Activated CD4-positive, alpha-beta T cell treated with anti-CD3 and anti-CD28 coated beads for 48 hours (primary cell): ENCODE measurements at regions not wholly inside any gene's neighbourhood (a gene's known extent, or its start where the extent isn't known, plus 50 kb on each side); places are given as distances from the start of the nearest gene placed in this dataset.
"Not testable (repeated sequence)": the region's sequence is repeated elsewhere in the genome, so short reads cannot be mapped to it uniquely, and the experiment has no call there.

Source experiments
- DNase-seq: peaks from one replicate; pipeline ENCODE4 v3.0.0-alpha.2; 2020

GRCh38 chr1:219713981-219714381 lies 101.1 kb upstream of the ZC3H11B start:
- DNase-seq: no peak

DNA sequence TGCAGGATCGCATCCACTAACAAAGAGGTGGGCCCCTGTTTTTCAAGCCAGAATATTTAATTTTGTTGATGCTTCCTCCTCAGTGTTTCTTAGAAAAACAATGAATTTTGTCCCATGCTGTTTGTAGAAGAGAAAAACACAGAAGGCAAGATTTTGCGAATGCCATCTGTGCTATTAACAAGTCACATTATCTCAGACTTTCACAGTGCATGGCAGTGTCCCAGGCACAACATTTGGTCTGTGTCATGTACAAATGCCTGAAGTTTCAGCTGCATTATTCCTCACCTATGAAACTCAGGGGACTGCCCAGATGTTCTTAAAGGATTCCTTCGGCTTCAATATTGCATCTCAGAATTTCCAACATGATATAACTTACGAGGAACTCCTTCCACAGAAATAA lies 99.6 kb upstream of the ZC3H11B start:
- DNase-seq: no peak

DNA sequence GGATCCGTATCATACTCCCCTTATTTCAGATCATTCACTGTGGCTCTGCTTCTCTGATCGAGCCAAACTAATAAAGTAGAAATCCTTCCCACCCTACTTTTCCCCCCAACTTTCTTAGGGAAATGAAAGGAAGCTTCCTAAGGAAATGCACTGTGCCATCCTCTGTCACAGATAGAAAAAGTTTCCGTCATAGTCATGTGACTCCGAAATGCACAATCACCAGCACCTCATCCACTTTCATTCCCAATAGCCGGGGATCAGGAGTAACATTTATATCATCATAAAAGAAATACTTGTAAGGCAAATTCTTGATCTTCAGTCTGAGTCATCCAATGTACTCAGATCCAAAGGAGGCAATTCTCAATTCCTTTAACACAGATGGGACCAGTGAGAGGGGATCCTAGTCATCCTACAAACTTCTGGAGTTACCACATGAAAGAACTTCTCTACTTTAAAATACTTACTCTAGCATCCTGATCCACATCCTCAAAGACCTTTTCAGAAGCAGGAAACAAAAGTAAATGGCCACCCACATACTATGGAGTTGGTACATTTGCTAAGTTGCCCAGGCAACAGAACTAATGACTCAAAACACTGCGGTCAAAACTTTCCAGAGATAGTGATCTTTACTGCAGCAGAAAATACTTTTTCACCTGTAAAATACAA lies 97.8 kb upstream of the ZC3H11B start:
- DNase-seq: no peak

- DNase-seq: no peak
Measured at GRCh38 chr1:219708919-219709543, 96.1 kb upstream of the ZC3H11B start.

DNA sequence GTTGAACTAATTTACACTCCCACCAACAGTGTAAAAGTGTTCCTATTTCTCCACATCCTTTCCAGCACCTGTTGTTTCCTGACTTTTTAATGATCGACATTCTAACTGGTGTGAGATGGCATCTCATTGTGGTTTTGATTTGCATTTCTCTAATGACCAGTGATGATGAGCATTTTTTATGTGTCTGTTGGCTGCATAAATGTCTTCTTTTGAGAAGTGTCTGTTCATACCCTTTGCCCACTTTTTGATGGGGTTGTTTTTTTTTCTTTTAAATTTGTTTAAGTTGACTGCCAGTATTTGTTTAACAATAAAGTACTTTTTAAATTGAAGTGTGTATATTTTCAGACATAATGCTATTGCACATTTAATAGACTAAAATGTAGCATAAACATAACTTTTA lies 95.0 kb upstream of the ZC3H11B start:
- DNase-seq: not testable (repeated sequence)

GRCh38 chr1:219704331-219704730 lies 91.4 kb upstream of the ZC3H11B start:
- not testable (repeated sequence) for DNase-seq

- DNase-seq: no peak
Measured at GRCh38 chr1:219703368-219703639, 90.4 kb upstream of the ZC3H11B start.

DNA sequence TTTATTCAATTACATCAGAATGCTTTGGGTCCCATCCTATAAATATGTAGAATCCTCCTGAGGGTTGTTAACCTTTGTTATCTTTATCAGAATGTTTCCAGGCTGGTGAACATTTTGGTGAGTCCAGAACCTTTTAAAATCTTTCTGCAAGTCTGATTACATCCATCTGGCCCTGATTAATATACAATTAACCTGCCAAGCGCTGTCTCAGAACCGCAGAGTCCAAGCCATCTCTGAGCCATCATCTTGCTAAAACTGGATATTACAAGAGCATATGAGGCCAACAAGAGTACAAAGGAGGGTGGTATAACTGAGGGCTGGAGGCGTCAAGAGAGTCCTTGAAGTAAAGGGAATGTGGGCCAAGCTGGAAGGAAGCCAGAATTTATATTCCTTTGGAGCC lies 88.6 kb upstream of the ZC3H11B start:
- DNase-seq: no peak

DNA sequence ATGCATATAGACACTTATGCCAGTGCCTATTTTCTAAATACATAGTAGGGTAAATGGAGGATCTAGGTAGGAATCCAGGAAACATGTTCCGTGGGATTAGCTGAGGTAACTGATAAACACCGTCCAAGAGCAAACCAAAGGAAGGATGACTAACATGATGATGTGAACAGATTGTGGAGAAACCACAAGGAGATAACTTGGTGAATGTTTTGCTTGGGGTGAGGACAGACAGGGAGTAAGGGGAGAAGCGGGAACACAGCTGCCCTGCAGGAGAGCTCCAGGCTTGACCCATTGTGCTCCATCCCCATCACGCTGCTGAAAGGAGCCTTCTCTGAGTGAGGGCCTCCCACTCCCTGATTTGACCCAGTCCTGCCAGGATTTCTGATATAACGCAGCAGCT lies 87.0 kb upstream of the ZC3H11B start:
- no peak for DNase-seq

- no peak for DNase-seq
Measured at GRCh38 chr1:219697682-219698081, 84.8 kb upstream of the ZC3H11B start.

DNA sequence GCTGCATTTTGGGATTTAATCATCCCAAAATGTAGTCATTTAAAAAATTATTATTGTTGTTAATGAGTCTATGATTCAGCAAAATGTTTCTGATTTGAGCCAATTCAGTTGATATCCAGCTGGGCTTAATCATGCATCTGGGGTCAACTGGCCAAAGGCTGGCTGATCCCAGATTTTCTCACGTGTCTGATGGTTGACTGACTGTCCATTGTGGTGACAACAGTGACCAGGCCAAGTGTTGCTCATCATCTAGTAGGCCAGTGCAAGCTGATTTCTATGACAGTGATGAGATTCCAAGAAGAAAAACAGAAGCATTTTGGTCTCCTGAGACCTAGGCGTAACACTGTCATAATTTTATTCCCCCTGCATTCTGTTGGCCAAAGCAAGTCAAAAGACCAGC lies 80.1 kb upstream of the ZC3H11B start:
- no peak for DNase-seq

DNA sequence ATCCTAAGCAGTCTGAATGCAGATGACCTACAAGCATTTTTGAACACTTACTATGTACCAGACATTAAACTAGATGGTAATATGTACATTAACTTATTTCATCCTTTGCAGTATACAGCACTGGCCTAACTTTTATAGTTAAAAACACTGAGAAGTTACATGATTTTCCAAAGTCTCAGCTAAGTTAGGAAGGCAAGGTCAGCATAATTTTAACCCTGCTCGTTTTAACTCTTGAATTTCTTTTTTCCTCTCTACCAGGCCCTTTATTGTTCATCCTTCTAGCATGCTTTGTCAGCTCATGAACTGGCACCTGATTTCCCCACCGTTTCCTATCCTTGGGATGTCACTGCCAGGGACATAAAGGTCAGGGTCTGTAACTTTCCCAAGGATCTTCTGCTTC lies 76.9 kb upstream of the ZC3H11B start:
- DNase-seq: no peak

GRCh38 chr1:219687779-219688178 lies 74.9 kb upstream of the ZC3H11B start:
- no peak for DNase-seq

GRCh38 chr1:219686171-219686570 lies 73.3 kb upstream of the ZC3H11B start:
- no peak for DNase-seq

- no peak for DNase-seq
Measured at GRCh38 chr1:219682788-219683187, 69.9 kb upstream of the ZC3H11B start.

GRCh38 chr1:219681876-219682275 lies 69.0 kb upstream of the ZC3H11B start:
- no peak for DNase-seq

DNA sequence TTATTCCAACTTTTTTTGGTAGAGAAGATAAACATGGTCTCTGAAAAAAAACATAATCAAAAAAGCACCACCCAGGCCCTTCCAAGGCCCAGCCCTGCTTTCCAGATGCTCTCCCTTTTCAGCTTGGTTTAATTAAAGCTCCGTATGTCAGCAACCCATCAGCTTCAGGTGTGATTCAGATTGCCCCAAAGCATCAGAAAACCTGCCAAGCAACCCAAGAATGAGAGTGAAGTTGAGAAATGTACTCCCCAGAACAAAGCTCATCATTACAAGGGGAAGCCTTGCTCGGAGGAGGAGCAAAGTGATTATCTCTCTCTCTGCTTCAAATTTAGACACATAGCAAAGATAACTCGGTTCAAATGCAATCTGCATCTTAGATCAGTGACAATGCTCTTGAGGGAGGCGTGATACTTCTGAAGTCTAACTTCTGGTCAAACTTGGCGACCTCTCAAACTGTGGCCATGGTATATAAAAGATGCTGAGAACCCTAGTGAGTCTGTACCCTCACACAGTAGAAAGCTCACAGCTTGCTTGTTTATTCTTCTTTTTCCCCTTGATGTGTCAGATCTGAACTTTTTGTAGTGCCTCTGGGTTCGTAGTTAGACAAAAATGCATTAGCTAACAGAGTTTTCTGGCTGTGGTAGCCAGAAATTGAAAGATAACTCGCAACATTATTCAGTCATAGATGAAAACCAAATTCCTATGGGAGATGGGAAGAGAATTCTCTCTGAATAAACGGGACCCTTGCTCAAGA lies 63.3 kb upstream of the ZC3H11B start:
- no peak for DNase-seq

DNA sequence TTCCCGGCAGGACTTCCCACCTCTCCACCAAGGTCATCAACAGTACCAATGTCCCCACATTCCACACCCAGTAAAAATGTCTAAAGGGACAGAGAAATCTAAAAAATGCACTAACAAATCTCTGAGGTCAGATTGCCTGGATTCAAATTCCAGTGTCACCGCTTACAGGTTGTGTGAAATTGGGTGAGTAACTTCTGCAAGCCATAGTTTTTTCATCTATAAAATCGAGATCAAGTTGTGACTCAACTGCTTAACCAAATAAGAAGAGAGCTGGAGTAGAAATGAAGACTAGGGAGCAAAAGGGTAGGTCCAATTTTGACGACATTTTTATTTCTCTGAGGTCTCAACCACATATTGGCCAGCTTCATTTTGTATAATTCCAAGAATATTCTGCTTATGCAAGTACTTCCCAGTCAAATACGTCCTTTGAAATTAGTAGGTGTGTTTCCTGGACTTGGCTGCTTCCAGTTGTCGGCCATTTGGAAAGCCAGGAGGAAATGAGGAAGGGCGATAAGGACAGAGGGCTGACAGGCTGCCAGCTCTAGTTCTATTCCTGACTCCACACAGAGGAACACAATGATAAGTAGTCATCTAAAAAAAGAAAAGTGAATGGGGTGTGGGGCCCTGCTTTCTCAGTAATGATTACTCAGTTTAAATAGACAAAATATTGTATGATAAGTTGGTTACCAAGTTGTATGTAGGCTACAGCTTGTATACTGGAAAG lies 57.7 kb upstream of the ZC3H11B start:
- no peak for DNase-seq

DNA sequence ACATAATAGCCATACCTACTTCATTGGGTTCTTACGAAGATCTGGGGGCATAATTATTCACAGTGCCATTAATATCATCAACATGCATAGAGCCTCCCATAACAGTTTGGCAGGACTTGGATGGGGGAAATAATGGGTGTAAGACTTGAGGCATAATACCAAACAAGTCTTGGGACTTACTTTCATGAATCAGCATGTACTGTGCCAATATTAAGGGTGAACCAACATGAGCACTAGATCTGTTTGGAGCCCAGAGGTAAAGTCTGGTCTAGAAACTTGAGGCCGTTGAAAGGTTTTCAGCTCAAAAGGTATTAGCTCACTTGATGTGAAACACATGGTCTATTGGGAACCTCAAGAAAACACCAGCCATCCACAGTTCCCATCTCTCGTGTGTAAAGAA lies 56.7 kb upstream of the ZC3H11B start:
- no peak for DNase-seq

GRCh38 chr1:219669042-219669441 lies 56.1 kb upstream of the ZC3H11B start:
- DNase-seq: no peak

DNA sequence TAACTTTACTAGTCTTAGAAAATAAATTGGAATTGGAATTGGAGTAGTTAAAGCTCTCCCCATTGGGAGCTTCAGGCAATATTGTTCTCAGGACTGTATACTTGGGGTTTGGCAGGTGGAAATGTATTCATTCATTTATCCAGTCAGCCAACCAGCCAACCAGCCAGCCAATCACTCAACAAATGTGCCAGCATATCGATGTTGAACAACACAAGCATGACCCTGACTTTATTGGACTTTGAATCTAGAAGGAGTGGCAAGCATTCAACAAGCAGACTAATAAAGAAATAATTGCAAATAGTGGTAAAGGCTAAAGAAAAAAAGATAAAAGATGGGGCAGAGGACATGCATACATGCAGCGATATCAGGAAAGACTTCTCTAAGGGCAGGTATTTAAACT lies 55.5 kb upstream of the ZC3H11B start:
- no peak for DNase-seq

DNA sequence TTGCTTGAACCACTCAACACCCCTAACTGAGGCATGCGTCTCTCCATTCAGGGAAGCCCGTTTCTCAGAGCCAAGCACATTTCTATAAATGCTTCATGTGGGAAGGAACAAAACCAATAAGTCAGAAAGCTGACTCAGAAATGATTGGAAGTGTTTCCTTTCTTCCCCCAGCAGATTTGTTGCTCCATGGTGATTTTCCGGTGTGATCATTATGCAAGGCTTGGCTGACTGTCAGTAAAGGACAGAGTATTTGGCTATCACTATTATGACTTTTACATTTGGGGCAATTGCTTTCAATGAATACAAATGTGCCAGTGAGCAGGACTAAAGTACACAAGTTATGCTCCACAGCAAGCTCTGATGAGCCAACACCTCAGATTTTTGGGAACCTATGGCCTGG lies 53.3 kb upstream of the ZC3H11B start:
- DNase-seq: no peak

DNA sequence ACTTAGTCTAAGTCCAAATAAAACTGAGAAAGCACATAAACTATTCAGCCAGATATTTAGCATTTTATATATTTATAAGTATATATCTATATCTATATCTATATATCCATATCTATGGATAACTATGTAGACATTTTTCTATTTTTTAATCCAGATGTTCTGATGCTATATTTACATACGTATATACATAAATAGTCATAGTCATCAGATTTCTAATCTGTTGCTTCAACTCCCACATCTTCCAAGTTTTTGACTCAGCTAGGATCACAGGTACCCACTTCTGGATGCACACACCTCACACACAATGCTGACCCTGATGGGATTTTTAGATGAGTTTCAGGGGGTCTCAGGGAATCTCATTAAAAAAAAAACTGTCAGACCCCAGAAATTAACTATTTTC lies 52.2 kb upstream of the ZC3H11B start:
- no peak for DNase-seq
